HG02943 (cell line): ENCODE measurements at regions not wholly inside any gene's neighbourhood (a gene's known extent, or its start where the extent isn't known, plus 50 kb on each side); places are given as distances from the start of the nearest gene placed in this dataset.

Experiments
- ATAC-seq: cut with Tn5 transposase; IDR thresholded peaks from one replicate; pipeline ENCODE4 v1.9.1; 2021; ENCODE audit warnings: mild to moderate bottlenecking, low read depth, moderate library complexity; ENCODE audit not compliant: unreplicated experiment

GRCh38 chr10:90430186-90430585 lies 427.7 kb downstream of the HTR7 start:
- no peak for ATAC-seq

- ATAC-seq: no peak
These were observed 425.0 kb downstream of the HTR7 start for GRCh38 chr10:90432866-90433265.

- no peak for ATAC-seq
These were observed 422.5 kb downstream of the HTR7 start for GRCh38 chr10:90435296-90435695.

GRCh38 chr10:90437452-90437851 lies 420.4 kb downstream of the HTR7 start:
- no peak for ATAC-seq

GRCh38 chr10:90440870-90441269 lies 417.0 kb downstream of the HTR7 start:
- ATAC-seq: no peak

- ATAC-seq: no peak
These were observed 414.5 kb downstream of the HTR7 start for GRCh38 chr10:90443342-90443741.

GRCh38 chr10:90447831-90448230 lies 410.0 kb downstream of the HTR7 start:
- ATAC-seq: no peak

- ATAC-seq: no peak
These were observed 407.0 kb downstream of the HTR7 start for GRCh38 chr10:90450797-90451196.

- no peak for ATAC-seq
These were observed 406.6 kb downstream of the HTR7 start for GRCh38 chr10:90451283-90451682.

- ATAC-seq: no peak
These were observed 399.8 kb downstream of the HTR7 start for GRCh38 chr10:90458054-90458453.

- ATAC-seq: no peak
These were observed 399.3 kb downstream of the HTR7 start for GRCh38 chr10:90458571-90458970.

- ATAC-seq: no peak
These were observed 396.2 kb downstream of the HTR7 start for GRCh38 chr10:90461437-90462155.

GRCh38 chr10:90462749-90463470 lies 394.9 kb downstream of the HTR7 start:
- no peak for ATAC-seq

GRCh38 chr10:90464329-90464728 lies 393.5 kb downstream of the HTR7 start:
- ATAC-seq: no peak

- ATAC-seq: no peak
These were observed 386.9 kb downstream of the HTR7 start for GRCh38 chr10:90470966-90471365.

- ATAC-seq: no peak
These were observed 377.4 kb downstream of the HTR7 start for GRCh38 chr10:90480466-90480865.

GRCh38 chr10:90481326-90481923 lies 376.4 kb downstream of the HTR7 start:
- no peak for ATAC-seq

GRCh38 chr10:90484518-90484917 lies 373.3 kb downstream of the HTR7 start:
- no peak for ATAC-seq

GRCh38 chr10:90494183-90494582 lies 363.7 kb downstream of the HTR7 start:
- no peak for ATAC-seq

- ATAC-seq: no peak
These were observed 353.7 kb downstream of the HTR7 start for GRCh38 chr10:90504172-90504571.

GRCh38 chr10:90526721-90527120 lies 331.1 kb downstream of the HTR7 start:
- no peak for ATAC-seq

- no peak for ATAC-seq
These were observed 327.3 kb downstream of the HTR7 start for GRCh38 chr10:90530521-90530920.
